ENCODE measurements at regions not wholly inside any gene's neighbourhood (a gene's known extent, or its start where the extent isn't known, plus 50 kb on each side); places are given as distances from the start of the nearest gene placed in this dataset.

DNA sequence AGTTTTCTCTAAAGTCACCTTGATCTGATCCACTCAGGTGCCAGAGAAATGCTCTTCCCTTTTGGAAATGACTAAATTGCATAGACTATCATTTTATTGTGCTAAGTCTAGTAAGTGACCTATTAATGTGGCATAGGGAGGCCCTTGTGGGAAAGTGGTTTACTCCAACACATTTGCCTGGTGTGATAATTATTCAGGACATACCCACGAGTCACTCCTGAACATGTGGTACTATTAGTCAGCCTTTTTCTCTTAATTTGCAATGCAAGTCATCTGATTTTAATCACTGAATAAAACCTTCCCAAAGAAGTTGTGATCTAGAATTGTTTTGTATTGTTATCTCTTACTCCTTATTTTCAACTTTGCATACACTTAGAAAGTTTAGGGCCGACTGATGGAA, 148.7 kb downstream of the OR4C45 start:
- TF ChIP-seq EP300 (IDR thresholded peaks at IDR 0.05) (no peak), POLR2A (IDR thresholded peaks at IDR 0.05) (no peak), POLR2AphosphoS5 (IDR thresholded peaks at IDR 0.05) (no peak)
- TF ChIP-seq, protein P1, sequence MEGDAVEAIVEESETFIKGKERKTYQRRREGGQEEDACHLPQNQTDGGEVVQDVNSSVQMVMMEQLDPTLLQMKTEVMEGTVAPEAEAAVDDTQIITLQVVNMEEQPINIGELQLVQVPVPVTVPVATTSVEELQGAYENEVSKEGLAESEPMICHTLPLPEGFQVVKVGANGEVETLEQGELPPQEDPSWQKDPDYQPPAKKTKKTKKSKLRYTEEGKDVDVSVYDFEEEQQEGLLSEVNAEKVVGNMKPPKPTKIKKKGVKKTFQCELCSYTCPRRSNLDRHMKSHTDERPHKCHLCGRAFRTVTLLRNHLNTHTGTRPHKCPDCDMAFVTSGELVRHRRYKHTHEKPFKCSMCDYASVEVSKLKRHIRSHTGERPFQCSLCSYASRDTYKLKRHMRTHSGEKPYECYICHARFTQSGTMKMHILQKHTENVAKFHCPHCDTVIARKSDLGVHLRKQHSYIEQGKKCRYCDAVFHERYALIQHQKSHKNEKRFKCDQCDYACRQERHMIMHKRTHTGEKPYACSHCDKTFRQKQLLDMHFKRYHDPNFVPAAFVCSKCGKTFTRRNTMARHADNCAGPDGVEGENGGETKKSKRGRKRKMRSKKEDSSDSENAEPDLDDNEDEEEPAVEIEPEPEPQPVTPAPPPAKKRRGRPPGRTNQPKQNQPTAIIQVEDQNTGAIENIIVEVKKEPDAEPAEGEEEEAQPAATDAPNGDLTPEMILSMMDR (IDR thresholded peaks at IDR 0.05), result no peak
